Vagina (tissue), 2 donors: ENCODE measurements at regions not wholly inside any gene's neighbourhood (a gene's known extent, or its start where the extent isn't known, plus 50 kb on each side); places are given as distances from the start of the nearest gene placed in this dataset.

Experiments used
- DNase-seq, 2 donors: peaks; one replicate each; pipeline ENCODE4 v3.0.0-alpha.2; 2017; ENCODE audit errors: extremely low spot score in 2 of 2
- H3K27ac ChIP-seq: fragments of 200-600 bp; sonication (generic); one replicate; pipeline ENCODE4 v1.5.1; 2019
- H3K27me3 ChIP-seq: fragments of 200-600 bp; sonication (generic); one replicate; pipeline ENCODE4 v1.5.1; 2019
- H3K36me3 ChIP-seq, 2 donors: fragments of 200-600 bp; sonication (generic); one replicate each; pipeline ENCODE4 v1.5.1; 2017 to 2019
- H3K4me1 ChIP-seq: fragments of 200-600 bp; sonication (generic); one replicate; pipeline ENCODE4 v1.5.1; 2019
- H3K4me3 ChIP-seq, 2 donors: fragments of 200-600 bp; sonication (generic); 1 replicate in 1 of 2; 2 replicates in 1 of 2; pipeline ENCODE4 v1.5.1; 2016 to 2019
- H3K9me3 ChIP-seq: fragments of 200-600 bp; sonication (generic); one replicate; pipeline ENCODE4 v1.5.1; 2019
- POLR2A ChIP-seq, 2 donors: fragments of 450-650 bp; IDR thresholded peaks; one replicate each; pipeline ENCODE4 v1.6.1; 2017; ENCODE audit warnings: antibody characterized with exemption in 2 of 2, mild to moderate bottlenecking in 2 of 2, moderate library complexity in 2 of 2
- POLR2AphosphoS5 ChIP-seq, 2 donors: sonication (generic); formaldehyde crosslinking; IDR thresholded peaks; one replicate each; pipeline ENCODE4 v1.9.0; 2017; ENCODE audit warnings: antibody characterized with exemption in 2 of 2, mild to moderate bottlenecking in 2 of 2, low read depth in 1 of 2; ENCODE audit not compliant: insufficient read depth in 1 of 2
- intact Hi-C: fragments of 100-400 bp; cut with DNase I; formaldehyde crosslinking; loops from one replicate; pipeline ENCODE4 v1.15.1; 2023
- TF ChIP-seq, protein P1 (sequence below), 3 experiments: fragments of 450-650 bp in 2 of 3; fragments of 200-600 bp in 1 of 3; sonication (generic) in 1 of 3; IDR thresholded peaks; one replicate each; pipeline ENCODE4 v1.5.1; 2017 to 2019; ENCODE audit warnings: antibody characterized with exemption in 3 of 3, mild to moderate bottlenecking in 2 of 3, moderate library complexity in 2 of 3

- H3K4me3 ChIP-seq = no peak overlapping the region
- H3K36me3 ChIP-seq = no peaks in the 10 kb centered on the region
- no peaks in the 10 kb centered on the region for H3K4me1 ChIP-seq
- H3K9me3 ChIP-seq = no peaks in the 10 kb centered on the region
- TF ChIP-seq, protein P1, sequence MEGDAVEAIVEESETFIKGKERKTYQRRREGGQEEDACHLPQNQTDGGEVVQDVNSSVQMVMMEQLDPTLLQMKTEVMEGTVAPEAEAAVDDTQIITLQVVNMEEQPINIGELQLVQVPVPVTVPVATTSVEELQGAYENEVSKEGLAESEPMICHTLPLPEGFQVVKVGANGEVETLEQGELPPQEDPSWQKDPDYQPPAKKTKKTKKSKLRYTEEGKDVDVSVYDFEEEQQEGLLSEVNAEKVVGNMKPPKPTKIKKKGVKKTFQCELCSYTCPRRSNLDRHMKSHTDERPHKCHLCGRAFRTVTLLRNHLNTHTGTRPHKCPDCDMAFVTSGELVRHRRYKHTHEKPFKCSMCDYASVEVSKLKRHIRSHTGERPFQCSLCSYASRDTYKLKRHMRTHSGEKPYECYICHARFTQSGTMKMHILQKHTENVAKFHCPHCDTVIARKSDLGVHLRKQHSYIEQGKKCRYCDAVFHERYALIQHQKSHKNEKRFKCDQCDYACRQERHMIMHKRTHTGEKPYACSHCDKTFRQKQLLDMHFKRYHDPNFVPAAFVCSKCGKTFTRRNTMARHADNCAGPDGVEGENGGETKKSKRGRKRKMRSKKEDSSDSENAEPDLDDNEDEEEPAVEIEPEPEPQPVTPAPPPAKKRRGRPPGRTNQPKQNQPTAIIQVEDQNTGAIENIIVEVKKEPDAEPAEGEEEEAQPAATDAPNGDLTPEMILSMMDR (IDR thresholded peaks at IDR 0.05) = no peak
- TF ChIP-seq POLR2AphosphoS5 (IDR thresholded peaks at IDR 0.05; ENCODE audit: insufficient read depth in 1 of 2, low read depth in 1 of 2) (no peak), POLR2A (IDR thresholded peaks at IDR 0.05) (no peak)
- no peak for DNase-seq
- no peak overlapping the region for H3K27ac ChIP-seq
- intact Hi-C loops = no loop called here
- no peaks in the 10 kb centered on the region for H3K27me3 ChIP-seq
Observed at GRCh38 chr7:85673876-85674275, 487.0 kb upstream of the SEMA3D start.

DNA sequence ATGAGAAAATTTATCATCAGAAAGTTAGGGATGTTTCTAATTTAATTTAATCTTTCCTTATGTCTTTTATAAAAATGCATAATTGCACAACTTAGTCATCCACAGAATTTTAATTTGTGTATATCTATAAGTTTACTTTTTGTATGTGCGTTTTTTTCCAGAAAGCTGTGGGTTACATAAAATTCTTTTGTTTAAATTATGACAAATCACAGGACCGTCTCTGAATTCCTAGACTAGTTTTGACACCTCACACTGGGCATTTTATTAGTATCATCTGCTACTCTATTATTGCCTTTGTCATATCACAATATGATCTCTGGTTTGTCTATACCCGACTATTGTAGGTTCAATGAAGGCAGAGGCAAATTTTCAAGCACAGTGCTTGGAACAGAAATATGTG, 482.4 kb upstream of the SEMA3D start:
- DNase-seq = no peak
- intact Hi-C loops = no loop called here
- no peaks in the 10 kb centered on the region for H3K36me3 ChIP-seq
- no peak for TF ChIP-seq POLR2AphosphoS5 (IDR thresholded peaks at IDR 0.05; ENCODE audit: insufficient read depth in 1 of 2, low read depth in 1 of 2)
- TF ChIP-seq POLR2A (IDR thresholded peaks at IDR 0.05) = no peak
- TF ChIP-seq, protein P1 (IDR thresholded peaks at IDR 0.05) = no peak
- no peaks in the 10 kb centered on the region for H3K9me3 ChIP-seq
- H3K4me1 ChIP-seq = no peaks in the 10 kb centered on the region
- H3K27me3 ChIP-seq = no peaks in the 10 kb centered on the region
- H3K27ac ChIP-seq = no peak overlapping the region
- no peak overlapping the region for H3K4me3 ChIP-seq

DNA sequence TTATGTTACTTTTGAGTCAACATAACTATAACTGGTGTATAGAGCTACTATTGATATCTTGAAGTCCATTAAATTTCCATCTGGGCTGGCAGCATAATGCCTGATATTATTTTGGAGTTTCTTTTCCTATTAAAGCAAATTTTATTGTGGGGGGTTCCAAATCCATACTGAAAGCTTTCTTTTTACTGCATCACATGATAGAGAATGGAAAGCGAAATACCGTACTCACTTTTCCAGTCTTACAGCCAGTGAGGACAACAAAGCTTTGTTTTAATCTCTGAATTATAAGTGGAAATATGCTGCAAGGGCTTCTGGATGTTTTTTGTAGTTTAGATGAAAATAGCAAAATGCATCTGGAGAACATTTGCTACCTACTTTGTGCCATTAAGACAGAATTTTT, 477.5 kb upstream of the SEMA3D start:
- no peak overlapping the region for H3K4me3 ChIP-seq
- TF ChIP-seq, protein P1 (IDR thresholded peaks at IDR 0.05) = no peak
- TF ChIP-seq POLR2AphosphoS5 (IDR thresholded peaks at IDR 0.05; ENCODE audit: insufficient read depth in 1 of 2, low read depth in 1 of 2) (no peak), POLR2A (IDR thresholded peaks at IDR 0.05) (no peak)
- no peaks in the 10 kb centered on the region for H3K9me3 ChIP-seq
- DNase-seq = no peak
- H3K27me3 ChIP-seq = no peaks in the 10 kb centered on the region
- no peak overlapping the region for H3K27ac ChIP-seq
- H3K36me3 ChIP-seq = no peaks in the 10 kb centered on the region
- intact Hi-C loops = no loop called here
- H3K4me1 ChIP-seq = no peaks in the 10 kb centered on the region

DNA sequence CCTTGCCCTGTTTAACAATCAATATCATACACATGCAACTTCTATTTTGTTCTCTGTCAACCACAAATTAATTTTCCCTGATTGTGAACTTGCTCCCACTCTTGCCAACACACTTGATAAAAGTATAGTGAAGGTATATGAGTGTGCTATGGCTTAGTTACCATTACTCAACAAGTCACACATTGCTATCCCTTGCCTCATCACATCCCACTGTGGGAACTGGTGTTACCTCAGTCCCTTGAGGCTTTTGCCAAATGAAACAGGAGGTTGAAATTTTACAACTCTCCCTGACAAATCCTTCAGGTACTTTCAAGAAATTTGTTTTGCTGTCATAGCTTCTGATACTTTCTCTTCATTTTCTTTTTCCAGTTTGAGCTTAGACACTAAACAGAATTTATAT, 472.5 kb upstream of the SEMA3D start:
- H3K27me3 ChIP-seq = no peaks in the 10 kb centered on the region
- no peak for TF ChIP-seq POLR2A (IDR thresholded peaks at IDR 0.05)
- no peak overlapping the region for H3K4me3 ChIP-seq
- no peak overlapping the region for H3K27ac ChIP-seq
- H3K9me3 ChIP-seq = no peaks in the 10 kb centered on the region
- H3K36me3 ChIP-seq = no peaks in the 10 kb centered on the region
- intact Hi-C loops = no loop called here
- H3K4me1 ChIP-seq = no peaks in the 10 kb centered on the region
- no peak for DNase-seq

DNA sequence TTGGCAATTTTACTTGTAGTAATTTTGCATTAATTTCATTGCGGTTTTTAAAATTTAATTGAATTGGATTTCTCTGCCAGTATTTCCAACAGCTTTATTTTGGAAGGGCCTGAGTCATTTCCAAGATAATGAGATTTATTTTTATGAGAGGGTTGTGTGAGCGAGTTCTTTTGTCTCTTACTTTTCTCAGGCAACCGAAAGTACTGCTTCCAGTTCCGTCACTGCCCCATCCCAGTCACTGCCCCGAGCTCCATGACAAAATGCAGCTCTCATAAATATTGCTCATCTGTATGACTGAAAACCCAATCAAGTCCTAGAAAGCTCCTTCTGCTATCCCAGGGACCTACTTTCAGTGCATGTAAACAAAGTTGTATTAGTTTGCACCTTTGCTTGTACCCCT, 468.4 kb upstream of the SEMA3D start:
- no peaks in the 10 kb centered on the region for H3K9me3 ChIP-seq
- H3K27ac ChIP-seq = no peak overlapping the region
- H3K4me1 ChIP-seq = no peaks in the 10 kb centered on the region
- intact Hi-C loops = no loop called here
- TF ChIP-seq POLR2A (IDR thresholded peaks at IDR 0.05) (no peak), POLR2AphosphoS5 (IDR thresholded peaks at IDR 0.05; ENCODE audit: insufficient read depth in 1 of 2, low read depth in 1 of 2) (no peak)
- TF ChIP-seq, protein P1 (IDR thresholded peaks at IDR 0.05) = no peak
- no peak for DNase-seq
- no peak overlapping the region for H3K4me3 ChIP-seq
- no peaks in the 10 kb centered on the region for H3K36me3 ChIP-seq
- no peaks in the 10 kb centered on the region for H3K27me3 ChIP-seq

GRCh38 chr7:85644272-85644671, 457.4 kb upstream of the SEMA3D start:
- DNase-seq = no peak
- TF ChIP-seq POLR2AphosphoS5 (IDR thresholded peaks at IDR 0.05; ENCODE audit: insufficient read depth in 1 of 2, low read depth in 1 of 2) (no peak), POLR2A (IDR thresholded peaks at IDR 0.05) (no peak)
- TF ChIP-seq, protein P1 (IDR thresholded peaks at IDR 0.05) = no peak
- no peaks in the 10 kb centered on the region for H3K27me3 ChIP-seq
- intact Hi-C loops = no loop called here
- no peaks in the 10 kb centered on the region for H3K9me3 ChIP-seq
- no peaks in the 10 kb centered on the region for H3K4me1 ChIP-seq
- H3K27ac ChIP-seq = no peak overlapping the region
- no peak overlapping the region for H3K4me3 ChIP-seq
- H3K36me3 ChIP-seq = no peaks in the 10 kb centered on the region
